GM19438 (cell line): ENCODE measurements at regions not wholly inside any gene's neighbourhood (a gene's known extent, or its start where the extent isn't known, plus 50 kb on each side); places are given as distances from the start of the nearest gene placed in this dataset.
"Not testable (repeated sequence)": the region's sequence is repeated elsewhere in the genome, so short reads cannot be mapped to it uniquely, and the experiment has no call there.

Experiments
- ATAC-seq: cut with Tn5 transposase; IDR thresholded peaks from one replicate; pipeline ENCODE4 v1.9.1; 2021; ENCODE audit warnings: low read depth; ENCODE audit not compliant: unreplicated experiment

DNA sequence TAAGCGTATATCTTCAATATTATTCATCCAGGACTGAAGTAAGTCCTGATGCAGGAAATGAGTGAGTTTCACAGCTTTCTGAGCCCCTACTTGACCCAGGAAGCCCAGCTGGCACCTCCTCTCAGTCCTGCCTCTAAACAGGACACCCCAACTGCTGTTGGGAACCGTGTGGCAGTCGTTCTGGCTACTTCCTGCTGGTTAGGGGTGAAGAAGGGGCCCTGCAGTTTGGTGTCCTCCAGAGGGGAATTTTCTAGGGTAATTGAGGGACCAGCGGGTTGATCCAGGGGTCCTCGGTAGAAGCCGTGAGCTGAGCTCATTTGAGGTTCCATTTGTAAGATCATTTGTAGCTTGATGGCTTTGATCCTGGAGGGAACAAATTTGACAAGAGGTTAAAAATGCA, 253.2 kb upstream of the MBL2 start:
- ATAC-seq: not testable (repeated sequence)

DNA sequence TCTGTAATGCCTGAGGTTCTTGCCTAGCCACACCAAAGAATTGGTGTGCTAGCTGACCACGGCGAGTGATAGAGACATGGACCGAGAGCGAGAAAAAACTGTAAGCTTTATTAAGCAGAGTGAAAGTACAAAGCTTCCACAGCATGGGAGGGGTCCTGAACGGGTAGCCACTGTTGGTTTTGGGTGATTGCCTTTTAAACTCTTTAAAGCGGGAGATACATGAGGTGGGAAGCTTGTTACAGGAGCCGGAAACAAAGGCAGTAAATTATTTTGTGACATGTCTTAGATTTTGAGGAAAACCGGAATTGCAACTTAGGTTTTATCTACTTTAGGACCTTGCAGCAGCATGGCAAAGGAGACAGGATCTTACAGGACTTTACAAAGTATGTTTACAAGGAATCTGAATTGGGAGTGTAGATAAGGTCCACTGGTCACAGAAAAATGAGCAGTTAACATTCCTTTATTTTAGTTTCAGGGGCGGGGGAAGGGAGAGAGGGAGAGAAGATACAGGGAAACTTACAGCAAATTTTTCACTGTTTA, 252.7 kb upstream of the MBL2 start:
- ATAC-seq: no peak

DNA sequence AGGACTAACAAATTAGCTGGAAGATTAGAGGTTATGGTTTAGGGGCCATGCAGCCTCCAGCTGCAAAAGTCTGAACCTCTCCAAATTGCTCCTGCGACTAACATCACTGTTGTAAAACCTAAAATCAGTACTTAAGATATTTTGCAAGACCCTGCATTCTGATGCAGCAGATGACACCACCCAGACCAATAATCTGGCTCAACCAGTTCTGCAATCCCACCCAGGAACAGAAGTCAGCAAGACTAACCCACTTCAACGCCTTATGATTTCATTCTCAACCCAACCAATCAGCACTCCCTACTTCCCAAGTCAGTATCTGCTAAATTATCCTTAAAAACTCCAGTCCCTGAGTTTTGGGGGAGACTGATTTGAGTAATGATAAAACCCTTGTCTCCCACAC, 250.8 kb upstream of the MBL2 start:
- no peak for ATAC-seq

DNA sequence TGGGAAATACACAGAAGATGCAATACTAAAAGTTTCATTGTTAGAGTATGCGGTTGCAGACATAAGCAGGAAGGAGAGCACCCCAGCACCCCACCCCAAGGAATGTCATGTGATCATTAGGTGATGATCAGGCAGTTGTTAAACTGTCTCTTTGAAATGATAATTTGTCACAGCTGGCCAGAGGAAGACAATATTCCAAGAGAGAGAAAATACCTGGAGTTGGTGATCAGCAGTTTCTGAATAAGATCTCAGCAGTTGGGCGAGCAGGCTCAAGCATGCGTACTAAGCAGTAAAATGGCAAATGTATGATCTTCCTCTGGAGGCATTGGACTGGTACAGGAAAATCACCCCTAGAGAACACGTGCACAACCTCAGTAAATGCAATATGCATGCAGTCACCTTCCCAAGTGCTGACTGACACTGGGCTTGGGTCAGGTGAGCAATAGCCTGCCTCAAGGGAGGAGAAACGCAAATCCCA, 250.1 kb upstream of the MBL2 start:
- no peak for ATAC-seq

DNA sequence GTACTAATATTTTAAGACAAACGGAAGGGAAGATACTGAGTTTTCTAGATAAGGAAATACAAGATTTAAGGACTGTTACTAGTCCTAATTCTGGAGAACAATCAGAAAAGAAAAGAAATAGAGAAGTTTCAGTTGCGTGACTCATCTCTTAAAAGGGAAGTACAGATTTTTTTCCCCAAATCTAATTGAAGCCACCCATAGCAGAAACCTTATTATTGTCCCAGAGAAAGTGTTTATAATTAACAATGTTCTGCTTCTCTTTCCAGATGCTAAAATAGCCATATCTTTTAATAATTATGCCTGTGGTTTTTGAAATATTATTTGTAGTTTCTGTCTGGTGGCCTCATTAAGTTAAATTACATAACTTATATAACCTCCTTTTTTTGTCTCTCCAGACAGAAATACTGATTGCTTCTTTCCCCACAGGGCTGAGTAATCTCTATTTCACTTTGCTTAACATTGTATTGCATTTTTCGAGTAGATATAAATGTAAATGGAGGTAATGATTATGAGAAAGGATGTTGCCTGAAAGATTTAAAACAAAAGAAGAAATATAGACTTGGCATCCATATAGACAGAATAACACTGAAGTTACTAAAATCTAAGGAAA, 240.7 kb upstream of the MBL2 start:
- no peak for ATAC-seq

DNA sequence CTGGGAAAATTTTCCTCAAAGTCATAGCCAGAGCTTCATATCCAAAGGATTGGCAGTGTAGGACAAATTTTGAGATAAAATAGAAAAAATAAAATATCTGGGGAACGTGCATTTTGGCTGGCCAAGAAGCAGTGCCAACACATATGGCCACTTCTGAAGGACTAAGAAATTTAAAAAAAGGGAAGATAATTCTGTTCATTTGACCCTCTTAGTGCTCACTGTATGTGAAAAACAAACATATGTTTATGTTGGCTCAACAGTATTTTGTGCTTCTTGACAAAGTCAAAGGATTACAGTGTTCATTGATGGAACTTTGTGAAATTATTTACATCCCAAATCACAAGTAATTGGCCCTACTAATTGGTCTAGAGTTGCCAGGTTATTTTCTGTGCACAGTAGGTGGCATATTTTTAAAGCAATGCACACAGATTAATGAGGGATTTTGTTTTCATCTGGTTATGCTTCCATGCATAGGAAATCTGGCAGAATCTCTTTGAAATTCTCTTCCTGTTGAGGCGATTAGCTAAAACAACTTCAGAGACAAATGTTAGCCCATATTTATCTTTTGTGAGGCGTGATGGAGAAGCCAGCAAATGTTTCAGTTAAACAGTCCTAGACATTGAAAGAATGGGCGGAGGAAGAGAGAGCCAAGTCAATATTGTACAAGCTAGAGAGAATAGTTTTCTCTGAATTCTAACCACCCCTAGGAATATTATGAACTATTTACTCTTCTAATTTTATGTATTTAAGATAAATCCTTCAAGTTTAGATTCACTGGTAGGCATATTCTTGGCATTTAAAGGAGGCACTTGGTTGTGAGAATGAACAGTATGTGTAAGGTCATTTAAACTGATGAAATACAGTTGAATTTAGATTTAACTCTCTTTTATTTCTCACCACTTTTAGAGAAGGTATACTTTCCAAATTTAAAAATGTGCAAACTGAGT, 237.7 kb upstream of the MBL2 start:
- no peak for ATAC-seq

DNA sequence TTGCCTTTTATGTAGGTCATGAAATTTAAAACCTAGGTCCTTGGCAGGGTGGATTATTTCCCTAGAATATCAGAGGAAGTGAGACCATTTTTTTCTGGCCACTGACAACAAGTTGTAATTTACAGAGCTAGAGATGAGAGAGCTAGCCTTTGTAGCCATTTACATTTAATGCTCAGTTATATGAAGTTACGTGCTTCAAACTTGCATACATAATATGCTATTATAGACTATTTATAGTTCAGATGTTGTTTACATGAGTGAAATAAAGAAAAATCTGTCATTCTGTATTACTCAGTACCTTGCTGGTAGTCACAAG, 234.9 kb upstream of the MBL2 start:
- no peak for ATAC-seq

DNA sequence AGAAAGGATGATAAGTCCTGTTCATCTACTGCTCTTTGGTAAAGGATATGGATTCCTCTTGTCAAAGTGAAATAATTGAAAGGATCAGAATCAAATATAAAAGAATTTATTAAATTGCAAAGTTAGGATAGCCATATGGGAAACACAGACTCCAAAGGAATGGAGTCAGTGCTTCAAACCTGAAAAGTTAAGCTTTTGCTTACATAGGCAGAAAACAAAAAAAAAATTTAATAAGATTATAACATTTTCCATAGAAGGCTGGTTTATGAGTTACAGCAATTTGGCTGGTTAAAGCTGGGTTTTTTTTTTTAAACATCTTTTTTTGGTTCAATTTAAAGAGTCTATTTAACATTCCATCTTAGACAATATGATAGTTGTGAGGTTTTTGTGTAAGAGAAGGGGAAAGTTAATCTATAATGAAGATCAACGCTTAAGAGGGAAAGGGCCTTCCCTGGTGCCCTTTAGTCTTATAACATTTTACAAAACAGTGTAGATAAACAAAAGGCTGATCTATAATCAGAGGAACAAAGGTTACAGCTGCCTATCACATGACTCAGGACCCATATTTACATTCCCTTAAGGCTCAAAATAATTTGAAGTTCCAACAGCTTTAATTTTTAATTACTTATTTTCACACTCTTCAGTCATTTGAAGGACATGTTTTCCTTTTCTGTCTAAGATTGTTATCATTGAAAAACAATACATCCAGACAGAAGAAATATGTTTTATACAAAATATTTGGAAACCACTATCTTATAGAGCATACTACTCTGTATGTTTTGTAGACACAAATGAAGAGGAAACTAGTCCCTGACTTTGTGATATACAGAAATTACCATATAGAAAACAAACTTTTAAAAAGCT, 234.3 kb upstream of the MBL2 start:
- no peak for ATAC-seq

DNA sequence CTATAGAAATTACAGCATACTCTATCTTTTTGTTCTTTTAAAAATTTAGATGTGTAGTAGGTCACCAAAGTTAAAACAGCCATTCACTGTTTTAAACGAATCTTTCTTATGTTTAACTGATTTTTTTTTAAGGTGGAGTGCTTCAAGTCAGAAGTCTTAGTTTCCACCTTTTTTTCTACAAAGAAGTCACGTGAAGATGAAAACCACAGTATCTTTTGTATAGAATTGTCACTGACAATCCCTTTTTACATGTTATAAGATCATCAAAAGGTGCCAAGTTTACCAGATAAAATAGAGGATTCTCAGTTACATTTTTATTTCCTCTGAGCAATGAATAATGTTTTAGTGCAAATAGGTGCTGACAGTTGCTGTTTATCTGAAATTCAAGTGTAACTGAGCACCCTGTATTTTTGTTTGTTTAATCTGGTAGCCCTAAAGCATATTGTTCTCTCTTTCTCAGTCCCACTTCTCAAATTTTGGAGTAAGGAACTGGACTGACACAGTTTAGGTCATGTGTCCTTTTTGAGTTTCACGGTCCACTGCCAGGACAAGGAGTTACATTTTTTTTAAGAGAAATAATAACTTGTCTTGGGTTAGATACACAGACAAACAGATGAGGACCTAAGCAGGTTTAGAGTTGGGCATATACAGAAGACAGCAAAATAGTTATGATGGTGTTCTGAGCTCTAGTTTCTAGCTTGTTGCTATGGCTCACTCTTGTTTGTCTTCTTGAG, 233.2 kb upstream of the MBL2 start:
- ATAC-seq: no peak

DNA sequence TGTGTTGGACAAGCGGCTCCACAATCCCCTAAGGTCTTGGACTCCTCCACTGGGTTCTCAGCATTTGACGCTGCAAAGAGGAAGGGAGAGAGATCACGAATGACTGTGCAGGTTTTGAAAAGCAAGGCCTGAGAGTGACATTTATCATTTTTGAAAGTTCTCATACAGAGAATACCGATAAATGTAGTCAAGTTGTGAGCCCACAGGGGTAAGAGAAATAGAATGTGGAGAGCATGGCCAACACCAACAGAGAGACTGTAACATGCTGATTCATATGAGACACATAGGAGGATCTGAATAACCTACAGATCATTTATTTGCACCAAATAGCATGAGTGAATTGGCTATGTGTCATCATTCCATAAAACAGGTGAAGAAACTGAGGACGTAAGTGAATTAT, 230.5 kb upstream of the MBL2 start:
- no peak for ATAC-seq

DNA sequence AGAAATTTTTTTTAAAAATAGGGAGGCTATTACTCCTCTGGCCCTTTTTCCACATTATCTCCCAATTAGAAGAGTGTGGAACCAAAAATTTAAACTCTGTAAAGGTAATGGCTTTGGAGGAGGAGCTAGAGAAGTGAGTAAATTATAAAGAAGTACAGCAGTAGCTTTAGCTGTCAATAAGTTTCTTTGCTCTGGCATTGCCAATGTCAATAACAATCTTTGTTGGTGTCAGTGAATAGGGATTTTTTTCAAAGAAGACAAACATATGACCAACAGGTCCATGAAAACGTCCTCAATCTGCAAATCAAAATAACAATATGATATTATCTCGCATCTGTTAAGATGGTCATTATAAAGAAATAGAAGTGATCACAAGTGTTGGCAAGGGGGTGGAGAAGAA, 227.1 kb upstream of the MBL2 start:
- ATAC-seq: no peak

DNA sequence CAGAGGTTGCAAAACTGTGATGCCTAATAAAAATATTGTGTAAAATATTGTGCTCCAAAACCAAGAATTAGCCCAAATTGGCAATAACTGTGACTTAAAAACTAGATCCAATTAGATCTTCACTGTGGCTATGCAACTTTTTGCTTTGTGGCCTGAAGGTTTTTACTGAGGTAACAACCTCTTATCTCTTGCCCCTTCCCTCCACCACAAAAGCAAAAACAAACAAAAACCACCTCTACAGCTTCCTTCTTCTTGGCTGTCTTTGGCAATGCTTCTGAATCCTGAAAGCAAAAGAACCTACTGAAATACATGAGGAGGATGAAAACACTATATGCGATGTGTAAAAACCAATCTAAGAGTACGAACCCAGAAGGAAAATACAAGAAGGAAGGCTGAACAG, 226.7 kb upstream of the MBL2 start:
- ATAC-seq: no peak

DNA sequence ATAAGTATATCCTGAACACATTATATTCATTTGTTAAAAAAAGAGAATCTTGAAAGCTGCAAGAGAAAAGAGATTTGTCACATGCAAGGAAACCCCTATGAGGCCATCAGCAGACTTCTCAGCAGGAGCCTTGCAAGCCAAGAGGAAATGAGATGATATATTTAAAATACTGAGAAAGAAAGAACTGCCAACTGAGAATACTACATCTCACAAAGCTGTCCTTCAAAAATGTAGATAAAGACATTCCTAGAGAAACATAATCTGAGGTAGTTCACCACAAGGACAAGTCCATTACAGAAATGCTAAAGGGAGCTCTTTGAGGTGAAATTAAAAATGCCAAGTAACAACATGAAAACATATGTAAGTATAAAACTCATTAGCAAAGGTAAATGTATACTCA, 224.4 kb upstream of the MBL2 start:
- no peak for ATAC-seq

DNA sequence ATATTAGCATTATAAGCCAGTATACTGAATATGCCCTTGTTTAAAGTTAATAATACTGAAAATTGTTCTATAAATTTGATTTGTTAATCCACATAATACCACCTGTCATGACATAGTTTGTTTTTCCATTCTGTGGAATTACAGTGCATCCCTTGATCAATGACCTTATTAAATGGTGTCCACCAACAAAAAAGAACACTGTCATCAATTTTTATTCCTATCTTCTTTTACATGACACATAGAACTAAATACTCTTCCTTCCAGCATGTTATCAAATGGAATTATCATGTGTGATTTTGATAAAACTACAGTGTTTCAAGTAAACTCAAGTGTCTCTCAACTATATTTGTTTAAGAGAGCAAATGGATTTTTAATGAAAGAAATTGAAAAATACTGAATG, 221.8 kb upstream of the MBL2 start:
- ATAC-seq: no peak

DNA sequence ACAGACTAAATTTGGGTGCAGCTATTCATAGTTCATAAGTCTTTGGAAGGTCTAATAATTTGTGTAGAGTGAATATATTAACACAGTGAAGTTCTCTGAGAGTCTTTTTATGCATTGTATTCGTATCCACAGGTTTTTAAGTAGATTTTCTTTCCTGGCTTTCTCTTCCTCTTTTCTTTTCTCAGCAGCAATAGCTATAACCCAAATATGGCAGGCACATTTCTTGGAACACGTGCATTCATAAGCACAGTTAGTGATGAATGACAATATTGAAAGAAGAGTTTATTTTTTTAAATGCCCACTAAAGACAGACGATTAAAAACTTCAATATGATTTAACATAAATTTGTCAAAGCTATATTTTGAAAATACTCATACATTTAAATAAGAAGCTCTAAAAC, 220.5 kb upstream of the MBL2 start:
- no peak for ATAC-seq

DNA sequence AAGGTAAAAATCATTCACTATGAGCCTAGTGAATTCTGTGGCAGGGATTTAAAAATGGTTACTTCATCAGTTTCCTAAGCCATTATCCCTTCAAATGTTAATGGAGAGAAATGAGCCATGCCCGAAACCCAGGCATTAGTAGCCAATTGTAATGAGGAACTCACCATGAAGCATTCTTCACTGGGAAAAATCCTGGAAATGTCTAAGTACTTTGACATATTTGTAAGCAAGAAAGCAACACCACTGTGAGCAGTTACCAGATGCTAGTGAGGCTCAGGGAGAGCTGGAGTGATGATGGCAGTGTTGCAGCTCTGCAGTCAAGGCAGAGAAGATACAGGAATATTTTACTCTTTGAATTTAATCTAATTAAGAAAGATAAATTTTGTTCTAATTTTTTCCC, 220.0 kb upstream of the MBL2 start:
- ATAC-seq: no peak

DNA sequence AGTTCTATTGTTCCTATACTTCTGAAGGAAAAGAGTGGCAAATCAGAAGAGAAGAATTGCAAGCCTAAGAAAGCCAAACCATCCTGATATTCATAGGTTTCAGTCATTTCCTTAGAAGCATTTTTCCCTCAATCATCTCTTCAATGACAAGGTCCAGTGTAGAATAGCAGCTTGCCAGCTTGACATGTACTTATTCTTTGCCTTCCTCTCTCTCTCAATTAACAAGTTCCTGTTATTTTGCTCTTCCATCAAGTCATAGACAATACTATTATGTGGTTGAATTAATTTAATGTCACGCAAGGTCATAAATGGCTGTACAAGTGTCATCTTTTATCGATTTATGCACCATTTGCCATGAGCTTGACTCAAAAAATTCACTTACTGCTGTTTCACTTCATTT, 216.3 kb upstream of the MBL2 start:
- ATAC-seq: no peak

DNA sequence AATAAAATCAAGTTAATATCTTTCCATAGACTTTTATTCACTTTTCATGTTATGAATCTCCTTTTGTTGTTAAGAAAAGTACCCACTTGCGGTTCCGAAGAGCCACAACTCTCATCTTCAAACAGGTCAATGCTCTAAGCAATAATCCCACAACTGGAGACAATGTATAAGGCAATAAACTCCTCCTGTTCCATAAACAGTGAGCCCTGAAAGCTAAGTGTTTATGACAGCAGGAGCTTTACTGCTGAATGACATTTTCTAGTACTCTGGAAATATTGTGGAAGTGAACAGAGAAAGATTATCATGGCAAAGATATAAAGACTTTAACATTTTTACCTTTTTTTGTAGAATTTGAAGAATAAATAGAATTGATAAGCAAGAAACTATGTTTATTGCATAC, 213.5 kb upstream of the MBL2 start:
- no peak for ATAC-seq

DNA sequence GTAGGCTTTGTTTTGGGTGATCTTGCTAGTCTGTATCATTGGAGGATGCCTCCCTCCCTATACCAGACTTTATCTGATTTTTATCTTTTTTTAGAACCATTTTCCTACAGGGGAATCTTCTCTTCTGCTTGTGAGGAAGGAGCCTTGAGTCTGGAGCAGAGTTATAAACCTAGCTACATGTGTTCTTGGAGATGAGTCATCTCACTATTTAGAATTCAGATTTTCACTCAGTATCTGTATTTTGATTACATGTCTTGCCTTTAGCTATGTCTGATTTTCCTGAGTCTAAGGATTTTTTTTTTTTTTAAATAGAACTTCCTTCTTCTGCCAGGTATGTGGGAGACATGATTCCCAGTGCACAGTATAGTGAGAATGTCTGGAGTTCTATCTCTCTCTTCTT, 211.6 kb upstream of the MBL2 start:
- no peak for ATAC-seq

DNA sequence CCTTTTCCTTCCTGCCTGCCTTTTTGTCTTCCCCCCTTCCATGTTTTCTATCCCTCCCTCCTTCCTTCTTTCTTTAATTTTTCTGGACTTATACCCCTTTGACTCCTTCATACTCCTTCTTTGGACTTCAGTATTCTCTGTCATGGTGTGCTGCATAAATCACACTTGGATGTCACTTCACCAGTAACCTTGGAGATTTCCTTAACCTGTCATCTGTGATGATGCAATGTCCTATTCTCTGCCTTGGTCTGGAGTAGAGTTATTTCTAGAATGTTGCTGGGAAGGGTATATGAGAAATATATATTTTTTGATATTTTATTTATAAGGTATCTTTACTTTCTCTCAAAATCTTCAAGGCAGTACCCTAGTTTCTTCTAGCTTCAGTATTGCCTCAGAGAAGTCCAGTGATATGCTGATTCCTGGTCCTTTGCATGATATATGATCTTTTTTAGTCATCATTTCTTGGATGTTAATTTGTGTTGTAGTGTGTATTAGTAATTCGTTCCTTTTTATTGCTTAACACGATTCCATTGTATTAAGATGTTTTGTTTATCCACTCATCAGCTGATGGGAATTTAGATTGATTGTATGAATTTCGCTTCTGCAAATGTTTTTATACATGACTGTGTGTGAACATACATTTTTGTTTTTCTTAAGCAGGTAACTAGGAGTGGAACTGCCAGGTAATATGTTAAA, 206.9 kb upstream of the MBL2 start:
- ATAC-seq: no peak
